Type B pancreatic cell (in vitro differentiated cells): ENCODE measurements at regions not wholly inside any gene's neighbourhood (a gene's known extent, or its start where the extent isn't known, plus 50 kb on each side); places are given as distances from the start of the nearest gene placed in this dataset.

Experiments used
- DNase-seq: peaks from one replicate; pipeline ENCODE4 v3.0.0; 2021; ENCODE audit warnings: mixed read lengths; ENCODE audit not compliant: unreplicated experiment; ENCODE audit errors: extremely low spot score
- H3K27ac Mint-ChIP-seq: 2 replicates; pipeline ENCODE4 v1.8.0; 2021; ENCODE audit warnings: mild to moderate bottlenecking, mixed read lengths
- H3K27me3 Mint-ChIP-seq: 2 replicates; pipeline ENCODE4 v1.8.0; 2021; ENCODE audit warnings: mixed read lengths
- H3K36me3 Mint-ChIP-seq: 2 replicates; pipeline ENCODE4 v1.8.0; 2021; ENCODE audit warnings: mixed read lengths
- H3K4me1 Mint-ChIP-seq: one replicate; pipeline ENCODE4 v1.8.0; 2021; ENCODE audit warnings: mixed read lengths; ENCODE audit not compliant: unreplicated experiment
- H3K4me3 Mint-ChIP-seq: 2 replicates; pipeline ENCODE4 v1.8.0; 2021; ENCODE audit warnings: mild to moderate bottlenecking, mixed read lengths
- H3K9me3 Mint-ChIP-seq: 2 replicates; pipeline ENCODE4 v1.8.0; 2021; ENCODE audit warnings: mixed read lengths
- TF ChIP-seq, protein P1 (sequence below): fragments of 200-600 bp; sonication (generic); conservative IDR thresholded peaks from 2 replicates; pipeline ENCODE4 v1.5.0; 2021; ENCODE audit warnings: antibody characterized with exemption, mild to moderate bottlenecking

DNA sequence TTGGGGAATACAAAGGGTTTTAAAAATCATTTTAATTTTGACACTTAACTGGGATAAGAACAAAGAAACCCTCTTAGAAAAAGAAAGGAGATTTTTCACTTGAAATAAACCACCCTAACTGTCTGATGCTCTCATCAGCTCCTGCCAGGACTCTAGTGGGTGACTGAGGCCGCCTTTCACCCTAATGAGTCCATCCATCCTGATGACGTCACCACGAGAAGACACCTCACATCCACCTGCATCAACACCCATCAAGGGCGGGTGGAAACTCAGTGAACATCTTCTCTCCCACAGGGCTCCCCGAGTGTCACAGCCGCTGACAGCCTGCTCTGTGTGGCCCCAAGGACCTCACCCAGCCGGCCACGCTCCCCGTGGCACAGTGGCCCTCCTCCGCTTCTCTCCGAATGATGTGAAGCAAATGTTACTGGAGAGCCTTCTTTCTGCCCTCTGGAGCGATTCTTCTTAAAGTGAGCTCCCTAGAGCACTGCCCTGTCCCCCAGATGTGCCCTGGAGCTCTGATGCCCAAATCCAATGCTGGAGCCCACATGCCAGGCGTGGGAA is 584.3 kb upstream of the ADAMTS16 start:
- Mint-ChIP-seq H3K4me1 (peaks cover 8% of the 10 kb centered on the region), H3K9me3 (no peaks in the 10 kb centered on the region), H3K27ac (no peak overlapping the region), H3K27me3 (peaks cover 17% of the 10 kb centered on the region), H3K4me3 (no peak overlapping the region), H3K36me3 (no peaks in the 10 kb centered on the region)
- no peak for DNase-seq
- TF ChIP-seq, protein P1, sequence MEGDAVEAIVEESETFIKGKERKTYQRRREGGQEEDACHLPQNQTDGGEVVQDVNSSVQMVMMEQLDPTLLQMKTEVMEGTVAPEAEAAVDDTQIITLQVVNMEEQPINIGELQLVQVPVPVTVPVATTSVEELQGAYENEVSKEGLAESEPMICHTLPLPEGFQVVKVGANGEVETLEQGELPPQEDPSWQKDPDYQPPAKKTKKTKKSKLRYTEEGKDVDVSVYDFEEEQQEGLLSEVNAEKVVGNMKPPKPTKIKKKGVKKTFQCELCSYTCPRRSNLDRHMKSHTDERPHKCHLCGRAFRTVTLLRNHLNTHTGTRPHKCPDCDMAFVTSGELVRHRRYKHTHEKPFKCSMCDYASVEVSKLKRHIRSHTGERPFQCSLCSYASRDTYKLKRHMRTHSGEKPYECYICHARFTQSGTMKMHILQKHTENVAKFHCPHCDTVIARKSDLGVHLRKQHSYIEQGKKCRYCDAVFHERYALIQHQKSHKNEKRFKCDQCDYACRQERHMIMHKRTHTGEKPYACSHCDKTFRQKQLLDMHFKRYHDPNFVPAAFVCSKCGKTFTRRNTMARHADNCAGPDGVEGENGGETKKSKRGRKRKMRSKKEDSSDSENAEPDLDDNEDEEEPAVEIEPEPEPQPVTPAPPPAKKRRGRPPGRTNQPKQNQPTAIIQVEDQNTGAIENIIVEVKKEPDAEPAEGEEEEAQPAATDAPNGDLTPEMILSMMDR, result no peak

DNA sequence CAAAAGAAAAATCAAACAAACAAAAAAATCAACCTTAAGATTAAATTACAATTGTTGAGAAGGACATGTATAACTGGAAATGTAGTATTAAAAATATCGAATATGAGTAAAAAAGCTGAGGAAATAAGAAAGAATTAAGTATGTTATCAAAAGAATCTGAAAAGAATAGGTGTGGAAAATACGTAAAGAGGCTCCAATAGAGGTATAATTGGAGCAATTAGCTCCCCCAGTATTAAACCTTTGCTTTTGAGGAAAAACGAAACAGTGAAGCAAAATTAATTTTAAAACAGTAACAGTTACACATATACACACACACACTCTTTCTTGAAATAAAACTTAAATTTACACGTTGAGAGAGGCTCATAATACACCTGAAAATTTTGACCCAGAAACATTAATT is 578.7 kb upstream of the ADAMTS16 start:
- no peaks in the 10 kb centered on the region for H3K4me1 Mint-ChIP-seq
- no peak for DNase-seq
- H3K27me3 Mint-ChIP-seq, result peaks cover 10% of the 10 kb centered on the region
- no peak overlapping the region for H3K4me3 Mint-ChIP-seq
- no peaks in the 10 kb centered on the region for H3K9me3 Mint-ChIP-seq
- no peak overlapping the region for H3K27ac Mint-ChIP-seq
- H3K36me3 Mint-ChIP-seq, result no peaks in the 10 kb centered on the region
- TF ChIP-seq, protein P1, result no peak

GRCh38 chr5:4563400-4563799 is 576.7 kb upstream of the ADAMTS16 start:
- Mint-ChIP-seq H3K4me1 (no peaks in the 10 kb centered on the region), H3K27ac (no peak overlapping the region), H3K4me3 (no peak overlapping the region), H3K27me3 (peaks cover 6% of the 10 kb centered on the region), H3K36me3 (no peaks in the 10 kb centered on the region), H3K9me3 (no peaks in the 10 kb centered on the region)
- DNase-seq, result no peak
- TF ChIP-seq, protein P1, result peak; percentile 79

DNA sequence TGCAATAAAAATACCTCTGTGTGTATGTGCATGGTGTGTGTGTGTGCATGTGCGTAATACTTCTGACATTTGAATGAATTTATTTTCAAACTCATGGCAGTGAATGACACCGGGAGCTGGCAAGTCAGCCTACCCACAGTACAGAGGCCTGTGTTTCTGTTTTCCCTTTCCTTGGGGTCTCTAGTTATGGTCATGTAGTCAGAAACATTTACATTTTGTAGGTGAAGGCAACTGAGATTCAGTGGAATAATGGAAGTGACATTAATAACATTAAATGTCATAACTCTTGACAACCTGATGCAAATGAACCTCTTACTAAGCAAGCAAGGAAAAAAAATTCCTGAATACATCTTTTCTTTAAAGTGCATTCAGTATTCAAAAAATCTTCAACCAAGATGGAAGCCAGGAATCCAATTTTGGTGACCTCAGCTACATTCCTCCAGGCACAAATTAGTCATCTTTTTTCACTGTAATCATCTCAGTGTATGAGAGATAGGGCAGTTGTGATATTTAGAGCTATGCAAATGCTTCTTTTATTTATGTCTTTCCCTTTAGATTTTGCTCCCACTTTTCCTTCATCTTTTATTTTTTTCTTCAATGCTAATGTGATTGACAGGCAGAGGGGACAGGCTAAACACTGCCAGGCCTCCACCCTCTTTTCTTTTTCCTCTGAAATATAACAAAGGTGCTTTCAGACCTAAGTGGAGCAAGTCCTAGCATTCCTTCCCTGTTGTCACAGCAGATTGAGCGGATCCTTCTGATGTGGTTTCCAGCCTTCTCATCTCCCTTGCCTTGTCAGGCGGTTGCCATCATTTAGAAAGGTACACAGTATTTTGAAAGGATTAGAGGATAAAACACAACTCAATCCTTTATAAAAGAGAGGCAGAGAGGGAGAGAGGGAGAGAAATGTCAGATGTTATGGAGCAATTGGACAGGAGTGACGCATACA is 569.8 kb upstream of the ADAMTS16 start:
- DNase-seq, result no peak
- no peak overlapping the region for H3K4me3 Mint-ChIP-seq
- H3K4me1 Mint-ChIP-seq, result no peaks in the 10 kb centered on the region
- H3K27ac Mint-ChIP-seq, result no peak overlapping the region
- TF ChIP-seq, protein P1, result no peak
- no peaks in the 10 kb centered on the region for H3K9me3 Mint-ChIP-seq
- peaks cover 5% of the 10 kb centered on the region for H3K27me3 Mint-ChIP-seq
- no peaks in the 10 kb centered on the region for H3K36me3 Mint-ChIP-seq

GRCh38 chr5:4571248-4571948 is 568.7 kb upstream of the ADAMTS16 start:
- H3K4me3 Mint-ChIP-seq, result no peak overlapping the region
- peaks cover 5% of the 10 kb centered on the region for H3K27me3 Mint-ChIP-seq
- H3K9me3 Mint-ChIP-seq, result no peaks in the 10 kb centered on the region
- no peak for DNase-seq
- peaks cover 4% of the 10 kb centered on the region for H3K4me1 Mint-ChIP-seq
- H3K27ac Mint-ChIP-seq, result no peak overlapping the region
- TF ChIP-seq, protein P1, result no peak
- no peaks in the 10 kb centered on the region for H3K36me3 Mint-ChIP-seq
